ENCODE measurements at regions not wholly inside any gene's neighbourhood (a gene's known extent, or its start where the extent isn't known, plus 50 kb on each side); places are given as distances from the start of the nearest gene placed in this dataset.

DNA sequence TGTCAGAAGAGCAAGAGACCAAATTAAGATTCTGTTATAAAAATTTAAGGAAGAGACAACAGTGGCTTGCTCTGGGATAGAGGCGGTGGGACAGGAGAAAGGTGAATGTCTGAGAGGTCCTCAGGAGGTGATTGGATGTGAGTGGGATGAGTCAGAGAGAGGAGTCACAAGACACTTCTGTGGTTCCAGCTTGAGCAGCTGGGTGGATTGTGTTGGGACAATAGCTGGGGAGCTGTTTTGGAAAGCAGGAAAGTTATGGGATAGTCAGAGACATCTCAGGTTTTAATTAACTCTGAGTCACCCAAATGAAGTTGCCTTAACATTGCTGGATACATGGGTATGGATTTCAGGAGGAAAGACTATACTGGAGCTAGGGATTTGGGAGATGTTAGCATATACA, 218.0 kb upstream of the TRIB2 start:
- H3K4me3 ChIP-seq (ENCODE audit: low read length), result no peak overlapping the region
- peak; percentile 82 for DNase-seq (ENCODE audit: low read depth)
- TF ChIP-seq, protein P1, sequence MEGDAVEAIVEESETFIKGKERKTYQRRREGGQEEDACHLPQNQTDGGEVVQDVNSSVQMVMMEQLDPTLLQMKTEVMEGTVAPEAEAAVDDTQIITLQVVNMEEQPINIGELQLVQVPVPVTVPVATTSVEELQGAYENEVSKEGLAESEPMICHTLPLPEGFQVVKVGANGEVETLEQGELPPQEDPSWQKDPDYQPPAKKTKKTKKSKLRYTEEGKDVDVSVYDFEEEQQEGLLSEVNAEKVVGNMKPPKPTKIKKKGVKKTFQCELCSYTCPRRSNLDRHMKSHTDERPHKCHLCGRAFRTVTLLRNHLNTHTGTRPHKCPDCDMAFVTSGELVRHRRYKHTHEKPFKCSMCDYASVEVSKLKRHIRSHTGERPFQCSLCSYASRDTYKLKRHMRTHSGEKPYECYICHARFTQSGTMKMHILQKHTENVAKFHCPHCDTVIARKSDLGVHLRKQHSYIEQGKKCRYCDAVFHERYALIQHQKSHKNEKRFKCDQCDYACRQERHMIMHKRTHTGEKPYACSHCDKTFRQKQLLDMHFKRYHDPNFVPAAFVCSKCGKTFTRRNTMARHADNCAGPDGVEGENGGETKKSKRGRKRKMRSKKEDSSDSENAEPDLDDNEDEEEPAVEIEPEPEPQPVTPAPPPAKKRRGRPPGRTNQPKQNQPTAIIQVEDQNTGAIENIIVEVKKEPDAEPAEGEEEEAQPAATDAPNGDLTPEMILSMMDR (conservative IDR thresholded peaks at IDR 0.05; ENCODE audit: low read length), result no peak

DNA sequence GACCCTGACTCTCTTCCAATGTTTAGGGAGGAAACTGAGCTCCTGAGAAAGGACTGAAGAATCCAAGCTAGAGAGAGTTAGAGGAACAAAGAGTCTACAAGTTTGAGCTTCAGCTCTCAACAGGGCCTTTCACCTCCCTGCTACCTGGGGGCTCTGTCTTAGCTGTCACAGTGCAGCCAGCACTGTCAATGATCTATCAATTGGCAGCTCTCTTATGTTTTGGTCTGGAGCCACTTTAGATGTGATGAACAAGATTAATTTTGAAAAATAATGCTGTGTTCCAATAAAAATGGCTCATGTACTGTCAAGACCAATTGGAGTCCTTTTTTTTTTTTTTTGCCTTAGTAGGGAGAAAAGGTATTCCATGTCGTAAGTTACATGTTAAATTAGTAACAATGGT, 215.8 kb upstream of the TRIB2 start:
- TF ChIP-seq, protein P1 (conservative IDR thresholded peaks at IDR 0.05; ENCODE audit: low read length), result no peak
- no peak overlapping the region for H3K4me3 ChIP-seq (ENCODE audit: low read length)
- DNase-seq (ENCODE audit: low read depth), result no peak

DNA sequence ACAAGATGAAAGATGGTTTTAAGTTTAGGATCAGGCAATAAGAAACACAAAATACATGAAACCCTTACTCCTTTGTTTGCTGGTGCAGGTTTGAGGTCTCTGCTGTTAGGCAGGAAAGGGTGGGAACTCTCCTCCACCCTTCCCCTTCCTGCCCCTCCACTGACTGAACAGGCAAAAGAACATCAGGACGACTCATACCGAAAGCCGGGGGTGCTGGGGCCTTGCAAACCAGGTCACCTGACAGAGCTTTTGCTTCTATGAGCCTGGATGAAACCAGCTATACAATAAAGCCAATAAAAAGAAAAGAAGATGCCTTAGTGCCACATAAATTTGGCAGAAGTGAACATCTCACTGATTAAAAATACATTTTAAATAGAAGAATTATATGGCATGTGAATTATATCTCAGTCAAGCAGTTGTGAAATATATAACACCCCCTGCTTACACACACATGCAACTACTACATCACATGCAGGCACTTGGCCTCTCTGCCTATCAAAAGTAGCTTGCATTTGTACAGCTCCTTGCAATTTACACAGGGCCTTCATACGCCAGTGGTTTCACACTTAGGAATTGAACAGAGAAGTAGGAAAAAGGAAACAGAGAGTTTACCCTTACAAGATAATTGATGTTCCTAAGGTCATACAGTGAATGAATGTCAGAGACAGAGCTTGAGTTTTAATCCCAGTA, 215.1 kb upstream of the TRIB2 start:
- TF ChIP-seq, protein P1 (conservative IDR thresholded peaks at IDR 0.05; ENCODE audit: low read length), result no peak
- H3K4me3 ChIP-seq (ENCODE audit: low read length), result no peak overlapping the region
- no peak for DNase-seq (ENCODE audit: low read depth)

DNA sequence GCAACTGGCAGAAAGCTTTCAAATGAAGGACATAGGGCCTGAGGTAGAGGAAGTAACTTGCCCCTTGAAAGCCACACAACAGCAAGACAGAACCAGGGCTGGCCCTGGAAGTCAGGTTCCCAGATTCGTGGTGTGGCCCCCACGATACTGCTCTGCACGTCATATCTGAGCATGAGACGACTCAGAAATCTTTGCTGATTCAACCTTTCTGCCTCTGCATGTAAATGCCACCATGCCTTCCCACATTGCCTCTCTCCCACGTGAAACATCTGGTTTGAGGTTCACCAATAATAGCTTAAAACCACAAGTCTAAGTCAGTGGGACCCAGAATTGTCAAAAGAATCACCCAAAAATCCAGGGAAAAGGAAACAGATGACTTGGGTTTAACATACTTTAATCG, 214.0 kb upstream of the TRIB2 start:
- TF ChIP-seq, protein P1 (conservative IDR thresholded peaks at IDR 0.05; ENCODE audit: low read length), result no peak
- peak; percentile 94 for DNase-seq (ENCODE audit: low read depth)
- no peak overlapping the region for H3K4me3 ChIP-seq (ENCODE audit: low read length)

DNA sequence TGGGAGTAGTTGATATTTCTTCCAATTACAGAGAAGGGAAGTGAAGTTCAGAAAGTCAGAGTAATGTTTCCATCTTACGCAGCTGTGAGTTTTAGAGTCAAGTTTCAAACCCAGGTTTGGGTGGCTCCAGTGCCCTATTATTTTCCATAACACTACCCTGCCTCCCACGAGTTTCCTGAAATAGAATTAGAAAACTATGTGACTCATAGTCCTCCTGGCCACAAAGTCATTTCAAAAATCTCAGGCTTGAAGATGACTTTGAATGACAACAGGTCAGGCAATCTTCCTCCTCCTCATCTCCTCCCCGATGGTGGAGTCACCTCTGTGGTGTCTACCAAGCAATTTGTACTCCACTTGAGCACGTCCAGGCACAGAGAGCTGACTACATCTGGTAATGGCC, 212.3 kb upstream of the TRIB2 start:
- no peak overlapping the region for H3K4me3 ChIP-seq (ENCODE audit: low read length)
- TF ChIP-seq, protein P1 (conservative IDR thresholded peaks at IDR 0.05; ENCODE audit: low read length), result no peak
- DNase-seq (ENCODE audit: low read depth), result peak; percentile 61

DNA sequence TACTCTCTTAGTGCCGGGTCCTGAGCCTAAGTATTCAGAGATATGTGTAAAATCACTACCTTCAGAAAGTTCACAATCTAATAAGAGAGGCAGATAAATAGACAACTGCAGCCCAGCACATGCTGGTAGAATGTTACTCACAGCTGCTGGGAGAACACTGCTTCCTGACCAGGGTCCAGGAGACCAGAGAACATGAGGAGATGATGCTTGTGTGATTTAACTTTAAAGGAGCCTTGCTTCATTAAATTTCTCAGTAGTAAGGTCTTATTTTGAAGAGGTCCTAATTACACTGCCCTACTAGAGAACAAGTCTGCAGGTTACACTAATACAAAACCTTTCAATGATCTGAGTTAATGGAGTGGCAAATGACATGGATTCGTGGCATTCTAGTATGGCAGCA, 209.9 kb upstream of the TRIB2 start:
- TF ChIP-seq, protein P1 (conservative IDR thresholded peaks at IDR 0.05; ENCODE audit: low read length), result no peak
- peak; percentile 15 for DNase-seq (ENCODE audit: low read depth)
- H3K4me3 ChIP-seq (ENCODE audit: low read length), result no peak overlapping the region

DNA sequence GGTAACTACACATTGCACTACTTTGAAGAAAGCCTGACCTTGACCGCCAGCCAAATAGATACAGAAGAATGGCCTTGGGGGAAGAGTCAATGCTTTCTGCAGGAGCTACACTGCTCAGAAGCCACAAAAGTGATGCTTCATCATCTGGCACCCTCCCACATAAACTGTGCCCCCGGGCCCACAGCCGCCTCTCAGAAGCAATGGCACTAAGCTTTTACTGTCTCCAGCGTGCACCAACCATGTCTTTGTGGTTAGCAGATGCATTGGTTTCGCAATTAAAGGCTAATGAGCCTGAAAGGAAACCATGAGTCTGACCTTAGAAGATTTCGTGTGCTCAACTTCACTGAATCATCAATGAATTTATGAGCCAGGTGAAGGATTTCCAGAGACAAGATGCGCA, 209.4 kb upstream of the TRIB2 start:
- DNase-seq (ENCODE audit: low read depth), result peak; percentile 94
- H3K4me3 ChIP-seq (ENCODE audit: low read length), result no peak overlapping the region
- TF ChIP-seq, protein P1 (conservative IDR thresholded peaks at IDR 0.05; ENCODE audit: low read length), result no peak

Measured in AG10803 (cell line).